Skeletal muscle satellite cell (primary cell): ENCODE measurements at regions not wholly inside any gene's neighbourhood (a gene's known extent, or its start where the extent isn't known, plus 50 kb on each side); places are given as distances from the start of the nearest gene placed in this dataset.

Experiments used
- H3K27me3 ChIP-seq: 2 replicates; pipeline ENCODE4 v1.7.0; 2013; ENCODE audit warnings: low read length; ENCODE audit not compliant: control insufficient read depth, insufficient read depth
- H3K36me3 ChIP-seq: 2 replicates; pipeline ENCODE4 v1.7.0; 2013; ENCODE audit warnings: mild to moderate bottlenecking, control low read depth, low read length; ENCODE audit not compliant: insufficient read depth
- H3K4me1 ChIP-seq: 2 replicates; pipeline ENCODE4 v1.7.0; 2013; ENCODE audit warnings: low read length; ENCODE audit not compliant: control insufficient read depth, insufficient read depth
- H3K4me2 ChIP-seq: 2 replicates; pipeline ENCODE4 v1.7.0; 2013; ENCODE audit warnings: mild to moderate bottlenecking, low read length
- H3K4me3 ChIP-seq: 2 replicates; pipeline ENCODE4 v1.7.0; 2013; ENCODE audit warnings: low read length
- H3K9ac ChIP-seq: 2 replicates; pipeline ENCODE4 v1.7.0; 2013; ENCODE audit warnings: mild to moderate bottlenecking, low read depth, low read length, moderate library complexity
- H3K9me3 ChIP-seq: replicated peaks from 2 replicates; pipeline ENCODE4 v1.7.0; 2013; ENCODE audit warnings: mild to moderate bottlenecking, control low read depth, low read length

- Histone ChIP-seq H3K36me3 (no peaks in the 10 kb centered on the region), H3K4me3 (no peak overlapping the region), H3K4me2 (no peak overlapping the region), H3K4me1 (peaks cover 13% of the 10 kb centered on the region), H3K9ac (no peak overlapping the region), H3K9me3 (no peaks in the 10 kb centered on the region), H3K27me3 (no peaks in the 10 kb centered on the region)
These were observed 91.0 kb upstream of the KCNH7 start for GRCh38 chr2:162929571-162929970.

GRCh38 chr2:162928356-162928755 lies 89.8 kb upstream of the KCNH7 start:
- H3K36me3 ChIP-seq: no peaks in the 10 kb centered on the region
- peaks cover 13% of the 10 kb centered on the region for H3K4me1 ChIP-seq
- no peaks in the 10 kb centered on the region for H3K9me3 ChIP-seq
- H3K4me3 ChIP-seq: no peak overlapping the region
- H3K4me2 ChIP-seq: no peak overlapping the region
- no peak overlapping the region for H3K9ac ChIP-seq
- no peaks in the 10 kb centered on the region for H3K27me3 ChIP-seq

GRCh38 chr2:162926907-162927306 lies 88.3 kb upstream of the KCNH7 start:
- peaks cover 13% of the 10 kb centered on the region for H3K4me1 ChIP-seq
- H3K27me3 ChIP-seq: no peaks in the 10 kb centered on the region
- H3K36me3 ChIP-seq: no peaks in the 10 kb centered on the region
- H3K9me3 ChIP-seq: no peaks in the 10 kb centered on the region
- H3K9ac ChIP-seq: no peak overlapping the region
- H3K4me2 ChIP-seq: no peak overlapping the region
- H3K4me3 ChIP-seq: no peak overlapping the region

DNA sequence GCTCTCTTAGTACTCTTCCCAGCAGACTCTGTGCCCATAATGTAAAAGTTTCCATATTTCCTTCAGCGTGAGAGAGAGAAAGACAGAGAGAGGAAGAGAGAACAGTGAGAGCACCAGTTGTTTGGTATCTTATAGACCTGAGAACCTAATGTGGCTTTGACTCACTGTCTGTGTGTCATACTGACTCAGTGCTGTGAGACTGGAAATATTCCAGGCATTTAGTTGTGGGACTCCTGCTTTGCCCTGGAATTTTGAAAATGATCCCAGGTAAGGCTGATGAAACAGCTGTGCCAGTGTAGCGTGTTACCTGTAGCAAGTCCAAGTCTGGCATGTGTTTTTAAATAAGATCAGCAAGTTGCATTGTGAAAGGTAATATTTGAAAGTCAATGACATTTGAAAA lies 87.9 kb upstream of the KCNH7 start:
- Histone ChIP-seq H3K9ac (no peak overlapping the region), H3K36me3 (no peaks in the 10 kb centered on the region), H3K4me3 (no peak overlapping the region), H3K27me3 (no peaks in the 10 kb centered on the region), H3K4me2 (peak overlapping the region; percentile 23), H3K9me3 (no peaks in the 10 kb centered on the region), H3K4me1 (peaks cover 13% of the 10 kb centered on the region)

DNA sequence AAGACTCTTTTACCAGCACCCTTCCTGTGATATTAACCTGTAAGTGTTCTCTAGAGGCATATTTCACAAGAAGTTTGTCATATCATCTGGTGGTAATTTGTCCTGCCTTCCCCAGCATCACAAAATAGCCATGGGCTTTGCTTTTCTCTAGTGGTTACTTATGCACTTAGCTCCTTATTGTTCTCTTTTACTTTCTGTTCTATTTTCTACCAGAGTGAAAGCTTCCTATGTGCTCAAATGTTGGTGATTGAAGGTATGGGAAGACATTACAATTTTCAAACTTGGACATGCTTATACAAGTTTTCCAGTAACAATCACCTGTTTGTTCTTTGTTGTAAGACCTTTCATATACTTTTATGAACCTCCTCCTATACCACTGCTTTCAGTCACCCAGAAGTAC lies 87.0 kb upstream of the KCNH7 start:
- H3K4me3 ChIP-seq: no peak overlapping the region
- no peaks in the 10 kb centered on the region for H3K9me3 ChIP-seq
- no peak overlapping the region for H3K9ac ChIP-seq
- H3K4me1 ChIP-seq: peaks cover 13% of the 10 kb centered on the region
- H3K4me2 ChIP-seq: no peak overlapping the region
- H3K36me3 ChIP-seq: no peaks in the 10 kb centered on the region
- no peaks in the 10 kb centered on the region for H3K27me3 ChIP-seq

DNA sequence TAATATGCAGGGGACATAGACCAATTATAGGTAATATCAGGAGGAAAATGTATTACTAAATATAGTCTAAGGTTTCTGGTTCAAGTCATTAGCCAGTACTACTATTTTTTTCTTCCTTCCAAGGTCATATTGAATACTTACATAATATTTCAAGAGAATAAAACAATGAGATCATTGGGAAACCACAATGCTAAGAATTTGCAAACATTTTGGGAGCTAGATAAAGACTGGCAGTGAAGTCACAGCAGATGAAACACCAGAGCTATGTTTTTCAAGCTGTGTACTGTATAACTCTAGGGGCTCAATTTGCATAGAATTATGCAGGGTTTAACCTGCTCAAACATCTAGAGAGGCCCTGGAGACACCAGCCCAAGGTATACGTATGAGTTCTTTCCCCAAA lies 80.5 kb upstream of the KCNH7 start:
- H3K4me3 ChIP-seq: no peak overlapping the region
- H3K4me2 ChIP-seq: no peak overlapping the region
- H3K27me3 ChIP-seq: no peaks in the 10 kb centered on the region
- H3K36me3 ChIP-seq: no peaks in the 10 kb centered on the region
- no peaks in the 10 kb centered on the region for H3K9me3 ChIP-seq
- no peak overlapping the region for H3K9ac ChIP-seq
- no peaks in the 10 kb centered on the region for H3K4me1 ChIP-seq

DNA sequence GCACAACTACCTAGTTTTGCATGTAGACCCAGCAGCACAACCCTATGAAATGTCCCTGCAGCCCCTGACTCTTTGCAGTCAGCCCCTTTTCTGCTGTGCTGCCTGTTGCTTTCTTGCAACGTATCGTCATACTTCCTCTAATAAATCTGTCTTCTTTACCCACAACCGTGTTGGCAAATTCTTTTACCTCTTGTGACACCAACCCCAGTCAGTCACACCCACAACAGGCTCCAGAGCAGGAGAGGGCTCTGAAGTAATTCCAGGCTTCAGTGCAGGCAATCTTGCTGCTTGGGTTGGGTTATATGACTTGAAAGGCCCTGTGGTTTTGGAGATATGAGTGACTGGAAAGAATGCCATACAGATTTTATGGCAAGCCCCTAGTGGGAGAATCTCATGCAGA lies 79.1 kb upstream of the KCNH7 start:
- Histone ChIP-seq H3K36me3 (no peaks in the 10 kb centered on the region), H3K4me2 (no peak overlapping the region), H3K9ac (no peak overlapping the region), H3K4me3 (no peak overlapping the region), H3K27me3 (no peaks in the 10 kb centered on the region), H3K9me3 (no peaks in the 10 kb centered on the region), H3K4me1 (no peaks in the 10 kb centered on the region)

GRCh38 chr2:162916286-162916801 lies 77.8 kb upstream of the KCNH7 start:
- Histone ChIP-seq H3K9me3 (no peaks in the 10 kb centered on the region), H3K4me3 (no peak overlapping the region), H3K4me1 (no peaks in the 10 kb centered on the region), H3K36me3 (no peaks in the 10 kb centered on the region), H3K27me3 (no peaks in the 10 kb centered on the region), H3K4me2 (no peak overlapping the region), H3K9ac (no peak overlapping the region)

DNA sequence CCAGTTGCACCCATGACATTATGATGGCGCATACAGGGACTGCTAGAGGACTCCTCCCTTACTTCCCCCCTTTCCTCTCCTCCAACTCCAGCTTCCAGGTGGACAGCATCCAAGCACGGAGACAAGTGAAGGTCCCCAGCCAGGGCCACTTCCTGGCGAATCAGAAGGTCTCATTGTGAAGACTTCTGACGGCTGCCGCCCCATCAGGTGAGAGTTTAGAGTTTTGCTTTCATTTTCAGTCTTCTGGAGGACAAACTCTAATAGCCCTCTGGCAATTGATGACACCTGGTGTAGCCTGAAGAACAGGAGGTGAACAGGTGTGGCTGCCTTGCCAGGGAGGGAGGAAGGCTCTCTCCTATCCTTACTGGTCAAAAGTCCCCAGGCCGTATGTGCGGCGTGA lies 77.3 kb upstream of the KCNH7 start:
- Histone ChIP-seq H3K9ac (no peak overlapping the region), H3K36me3 (no peaks in the 10 kb centered on the region), H3K27me3 (no peaks in the 10 kb centered on the region), H3K9me3 (no peaks in the 10 kb centered on the region), H3K4me2 (no peak overlapping the region), H3K4me1 (no peaks in the 10 kb centered on the region), H3K4me3 (no peak overlapping the region)

DNA sequence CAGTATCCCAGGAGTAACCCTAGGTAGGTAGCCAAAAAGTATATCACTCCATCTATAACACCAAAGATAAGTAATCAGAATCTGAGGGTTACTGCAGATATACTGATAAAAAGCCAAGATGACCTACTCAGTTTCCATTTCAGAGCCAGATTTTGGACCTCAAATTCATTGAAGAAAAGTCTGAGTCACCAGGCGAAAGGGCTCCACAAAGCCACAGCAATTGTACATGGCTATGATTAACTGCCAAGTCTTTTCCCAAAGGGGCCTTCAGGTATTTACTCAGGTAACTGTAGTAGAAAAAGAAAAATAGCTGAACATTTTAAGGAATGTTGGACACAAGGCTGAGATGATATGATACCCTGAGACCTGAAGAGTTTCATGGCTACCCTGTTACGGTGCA lies 75.6 kb upstream of the KCNH7 start:
- H3K9me3 ChIP-seq: no peaks in the 10 kb centered on the region
- H3K9ac ChIP-seq: no peak overlapping the region
- no peak overlapping the region for H3K4me3 ChIP-seq
- H3K36me3 ChIP-seq: no peaks in the 10 kb centered on the region
- no peak overlapping the region for H3K4me2 ChIP-seq
- no peaks in the 10 kb centered on the region for H3K27me3 ChIP-seq
- H3K4me1 ChIP-seq: no peaks in the 10 kb centered on the region

- Histone ChIP-seq H3K36me3 (no peaks in the 10 kb centered on the region), H3K4me1 (no peaks in the 10 kb centered on the region), H3K9me3 (no peaks in the 10 kb centered on the region), H3K9ac (no peak overlapping the region), H3K4me2 (no peak overlapping the region), H3K27me3 (no peaks in the 10 kb centered on the region), H3K4me3 (no peak overlapping the region)
These were observed 74.2 kb upstream of the KCNH7 start for GRCh38 chr2:162912787-162913186.

DNA sequence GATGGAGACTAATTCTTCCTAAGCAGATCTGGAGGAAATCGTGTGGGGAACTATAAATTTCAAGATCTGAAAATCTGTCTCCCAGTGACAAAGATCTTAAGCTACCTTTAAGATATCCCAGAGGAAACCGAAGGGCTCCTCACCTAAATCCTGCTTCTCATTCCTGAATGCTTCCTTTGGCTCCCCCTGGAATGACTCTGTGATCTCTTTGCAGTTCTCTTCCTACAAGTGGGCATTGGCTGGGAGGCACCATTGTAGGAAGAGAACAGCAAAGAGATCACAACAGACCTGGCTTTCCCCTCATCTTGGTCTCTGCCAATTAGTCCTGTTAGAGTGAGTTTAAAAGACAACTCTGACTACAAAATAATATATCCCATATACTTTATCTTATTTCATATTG lies 70.0 kb upstream of the KCNH7 start:
- no peaks in the 10 kb centered on the region for H3K27me3 ChIP-seq
- no peak overlapping the region for H3K4me2 ChIP-seq
- no peak overlapping the region for H3K4me3 ChIP-seq
- no peaks in the 10 kb centered on the region for H3K4me1 ChIP-seq
- H3K36me3 ChIP-seq: no peaks in the 10 kb centered on the region
- no peak overlapping the region for H3K9ac ChIP-seq
- H3K9me3 ChIP-seq: no peaks in the 10 kb centered on the region
